Glomerular visceral epithelial cell (primary cell): ENCODE measurements at regions not wholly inside any gene's neighbourhood (a gene's known extent, or its start where the extent isn't known, plus 50 kb on each side); places are given as distances from the start of the nearest gene placed in this dataset.
A peak's percentile ranks its signal among the peaks of the same experiment; 100 is the strongest.
"Not testable (repeated sequence)": the region's sequence is repeated elsewhere in the genome, so short reads cannot be mapped to it uniquely, and the experiment has no call there.

Source experiments
- DNase-seq: peaks from one replicate; pipeline ENCODE4 v3.0.0-alpha.2; 2016; ENCODE audit errors: extremely low spot score

DNA sequence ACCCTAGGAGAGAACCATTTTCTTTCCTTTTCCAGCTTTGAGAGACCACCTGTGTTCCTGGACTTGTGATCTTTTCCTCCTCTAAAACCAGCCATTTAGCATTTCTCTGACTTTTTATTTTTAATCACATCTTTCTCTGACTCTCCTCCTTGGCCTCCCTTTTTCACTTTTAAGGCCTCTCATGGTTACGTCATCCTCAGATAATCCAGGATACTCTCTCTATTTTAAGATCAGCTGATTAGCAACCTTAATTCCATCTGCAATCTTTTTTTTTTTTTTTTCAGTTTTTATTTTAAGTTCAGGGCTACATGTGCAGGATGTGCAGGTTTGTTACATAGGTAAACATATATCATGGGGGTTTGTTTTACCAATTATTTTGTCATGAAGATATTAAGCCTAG is 54.0 kb downstream of the RFPL4B start:
- DNase-seq: no peak

DNA sequence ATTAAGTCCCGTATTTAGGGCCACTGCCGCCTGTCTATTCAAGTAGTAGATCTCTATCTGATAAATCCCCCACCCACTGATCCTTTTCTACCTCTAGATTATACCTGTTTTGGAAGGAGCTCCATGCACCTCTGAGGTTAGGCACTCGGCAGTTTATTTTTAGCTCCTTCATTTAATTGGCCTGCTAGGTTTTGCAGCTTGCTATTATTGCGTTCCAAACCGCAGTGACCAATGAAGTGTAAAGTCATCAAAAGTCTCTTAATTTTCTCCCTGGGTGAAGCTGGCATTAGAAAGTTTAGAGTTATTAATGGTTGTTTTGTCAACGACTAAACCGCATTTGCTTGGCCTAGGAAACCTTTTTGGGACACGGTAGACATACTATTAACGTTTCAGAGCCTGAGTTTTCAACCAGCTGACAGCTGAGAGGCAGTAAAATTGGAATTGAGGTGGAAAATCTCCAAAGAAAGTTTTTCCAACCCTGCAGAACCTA is 60.0 kb downstream of the RFPL4B start:
- DNase-seq: no peak

DNA sequence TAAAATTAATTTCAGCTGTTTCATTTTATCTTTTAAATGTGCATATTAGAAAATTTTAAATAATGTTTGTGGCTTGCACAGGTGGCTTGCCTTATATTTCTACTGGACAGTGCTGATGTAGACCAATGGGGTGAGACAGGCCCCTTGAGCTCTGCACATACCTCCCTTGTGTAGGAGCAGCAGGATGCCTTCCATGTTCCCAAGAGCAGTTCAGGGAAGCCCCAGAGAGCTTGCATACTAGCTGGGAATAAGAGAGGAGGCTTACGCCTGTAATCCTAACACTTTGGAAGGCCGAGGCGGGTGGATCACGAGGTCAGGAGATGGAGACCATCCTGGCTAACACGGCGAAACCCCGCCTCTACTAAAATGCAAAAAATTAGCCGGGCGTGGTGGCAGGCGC is 61.4 kb downstream of the RFPL4B start:
- DNase-seq: no peak

DNA sequence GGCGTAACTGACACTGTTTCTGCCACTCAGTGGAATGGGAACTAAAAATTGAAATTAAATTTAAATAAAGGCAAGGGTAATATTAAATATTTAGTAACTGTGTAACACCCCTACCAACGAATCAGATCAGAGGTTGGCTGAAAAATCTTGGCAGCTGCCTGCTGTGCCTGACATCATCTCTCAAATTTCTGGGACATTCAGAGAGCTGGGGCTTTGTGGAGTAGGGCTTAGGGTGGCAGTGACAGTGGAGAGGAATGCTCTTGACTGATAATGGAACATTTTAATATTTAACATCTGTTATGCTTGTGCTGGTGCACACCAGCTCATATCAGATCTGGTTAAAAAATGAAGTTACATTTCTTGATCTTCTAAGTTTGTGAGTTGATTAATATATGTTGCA is 62.2 kb downstream of the RFPL4B start:
- no peak for DNase-seq

DNA sequence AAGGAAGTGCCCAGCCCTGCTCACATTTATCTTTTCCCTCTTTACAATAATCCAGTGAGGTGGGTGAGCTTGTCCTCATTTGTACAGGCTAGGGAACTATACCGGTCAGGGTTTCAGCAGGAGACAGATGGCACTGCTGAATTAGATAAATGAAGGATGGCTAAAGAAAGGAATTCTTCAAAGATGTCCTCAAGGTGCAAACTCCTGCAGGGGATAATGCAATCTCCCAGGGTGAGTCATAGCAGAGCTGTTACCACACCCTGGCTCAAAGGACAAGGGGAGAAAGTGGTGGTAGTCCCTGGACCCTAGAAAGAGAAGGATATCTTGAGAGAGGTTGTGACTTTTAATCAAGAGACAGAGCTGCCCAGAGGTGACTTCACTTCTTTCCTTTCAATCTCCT is 66.7 kb downstream of the RFPL4B start:
- no peak for DNase-seq

DNA sequence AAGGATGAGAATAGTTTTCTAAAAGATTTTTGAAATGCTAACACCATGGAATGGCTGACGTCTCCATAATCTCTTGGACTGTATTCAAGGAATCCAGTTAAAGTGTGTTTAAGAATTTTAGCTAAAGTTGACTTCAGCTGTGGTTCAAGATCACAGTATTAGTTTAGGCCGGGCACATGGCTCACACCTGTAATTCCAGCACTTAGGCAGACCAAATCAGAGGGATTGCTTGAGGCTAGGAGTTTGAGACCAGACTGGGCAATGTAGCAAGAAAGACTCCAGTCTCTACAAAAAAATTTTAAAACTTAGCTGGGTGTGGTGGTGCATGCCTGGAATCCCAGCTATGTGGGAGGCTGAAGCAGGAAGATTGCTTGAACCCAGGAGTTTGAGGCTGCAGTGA is 68.2 kb downstream of the RFPL4B start:
- DNase-seq: no peak

DNA sequence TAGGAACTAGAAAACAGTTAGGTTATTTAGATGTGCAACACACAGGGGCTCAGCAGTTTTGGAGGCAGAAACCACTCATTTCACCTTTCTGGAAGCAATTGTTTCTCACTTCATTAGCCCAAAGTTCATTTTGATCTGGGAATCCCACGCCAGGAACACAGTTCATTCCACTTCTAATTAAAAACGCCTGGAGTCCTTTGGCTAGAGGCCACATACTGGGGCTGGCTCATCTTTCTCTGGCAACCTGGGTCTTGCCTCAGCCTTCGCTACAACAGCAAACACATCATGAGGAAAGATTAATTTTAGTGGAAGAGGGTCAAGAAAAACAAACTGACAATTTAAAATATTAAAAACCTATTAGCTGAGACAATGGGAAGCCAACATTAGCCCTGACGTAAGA is 69.7 kb downstream of the RFPL4B start:
- no peak for DNase-seq

DNA sequence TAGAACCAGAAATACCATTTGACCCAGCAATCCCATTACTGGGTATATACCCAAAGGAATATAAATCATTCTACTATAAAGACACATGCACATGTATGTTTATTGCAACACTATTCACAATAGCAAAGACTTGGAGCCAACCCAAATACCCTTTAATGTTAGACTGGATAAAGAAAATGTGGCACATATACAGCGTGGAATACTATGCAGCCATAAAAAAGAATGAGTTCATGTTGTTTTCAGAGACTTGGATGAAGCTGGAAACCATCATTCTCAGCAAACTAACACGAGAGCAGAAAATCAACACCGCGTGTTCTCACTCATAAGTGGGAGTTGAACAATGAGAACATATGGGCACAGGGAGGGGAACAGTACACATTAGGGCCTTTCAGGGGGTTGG is 79.9 kb downstream of the RFPL4B start:
- not testable (repeated sequence) for DNase-seq

DNA sequence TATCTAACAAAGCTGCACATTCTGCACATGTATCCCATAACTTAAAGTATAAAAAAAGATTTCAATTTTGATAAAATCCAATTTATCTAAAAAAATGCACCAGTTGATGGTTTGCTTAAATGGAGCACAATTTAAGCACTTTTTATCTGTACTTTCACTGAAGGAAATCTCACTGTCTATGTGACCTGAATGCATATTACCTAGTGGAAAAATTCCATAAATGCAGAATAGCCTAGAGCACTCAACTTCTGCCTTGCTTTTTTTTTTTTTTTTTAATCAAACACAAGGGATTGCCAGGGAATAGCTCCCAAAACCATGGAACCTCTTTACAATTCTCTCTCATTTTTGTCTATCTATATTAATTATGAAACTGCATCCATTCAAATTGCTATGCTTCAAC is 80.4 kb downstream of the RFPL4B start:
- DNase-seq: no peak

DNA sequence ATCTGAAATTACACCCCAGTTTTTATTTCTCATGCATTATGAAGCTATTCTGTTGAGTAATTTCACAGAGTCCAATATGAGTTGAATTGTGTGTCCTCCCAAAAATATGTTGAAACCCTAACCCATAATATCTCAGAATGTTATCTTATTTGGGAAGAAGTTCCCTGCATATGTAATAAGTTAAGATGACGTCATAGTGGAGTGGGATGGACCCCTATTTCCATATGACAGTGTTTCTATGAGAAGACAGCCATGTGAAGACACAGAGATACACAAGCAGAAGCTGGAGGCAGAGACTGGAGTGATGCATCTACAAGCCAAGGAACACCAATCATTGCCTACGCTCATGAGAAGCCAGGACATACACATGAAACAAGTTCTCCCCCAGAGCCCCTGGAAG is 81.3 kb downstream of the RFPL4B start:
- no peak for DNase-seq

DNA sequence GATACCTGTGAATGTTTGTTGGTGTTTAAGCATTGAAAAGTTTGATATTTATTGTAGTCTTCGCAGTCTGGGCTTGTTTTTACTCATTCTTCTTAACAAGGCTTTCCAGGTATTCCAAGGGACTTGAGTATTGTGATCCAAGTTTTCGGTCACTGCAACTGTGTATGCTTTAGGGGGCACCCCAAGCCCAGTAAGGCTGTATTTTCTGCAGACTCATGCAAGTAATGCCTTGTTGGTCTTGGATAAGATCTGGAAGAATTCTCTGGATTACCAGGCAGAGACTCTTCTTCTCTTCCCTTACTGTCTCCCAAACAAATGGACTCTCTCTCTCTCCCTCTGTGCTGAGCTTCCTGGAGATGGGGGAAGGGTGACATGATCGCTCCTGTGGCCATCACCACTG is 82.1 kb downstream of the RFPL4B start:
- DNase-seq: peak; percentile 13

DNA sequence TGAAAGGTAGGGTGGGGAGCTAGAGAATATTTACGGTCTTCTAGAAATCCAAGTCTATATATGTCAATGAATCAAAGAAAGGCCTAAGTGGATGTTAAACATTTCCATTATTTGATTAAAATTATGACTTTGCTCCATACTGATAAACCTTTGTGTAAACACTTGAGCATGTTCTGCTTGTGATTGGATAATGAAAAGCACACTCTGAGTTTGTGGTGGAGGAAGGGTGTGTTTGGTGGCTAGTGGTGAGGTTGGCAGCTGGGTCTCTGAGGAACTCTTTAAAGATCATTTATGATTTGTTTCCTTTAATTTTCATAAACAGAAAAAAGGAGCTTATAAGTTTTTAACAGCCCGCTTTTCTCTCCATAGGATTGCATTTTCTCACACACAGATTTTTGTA is 84.7 kb downstream of the RFPL4B start:
- DNase-seq: no peak

DNA sequence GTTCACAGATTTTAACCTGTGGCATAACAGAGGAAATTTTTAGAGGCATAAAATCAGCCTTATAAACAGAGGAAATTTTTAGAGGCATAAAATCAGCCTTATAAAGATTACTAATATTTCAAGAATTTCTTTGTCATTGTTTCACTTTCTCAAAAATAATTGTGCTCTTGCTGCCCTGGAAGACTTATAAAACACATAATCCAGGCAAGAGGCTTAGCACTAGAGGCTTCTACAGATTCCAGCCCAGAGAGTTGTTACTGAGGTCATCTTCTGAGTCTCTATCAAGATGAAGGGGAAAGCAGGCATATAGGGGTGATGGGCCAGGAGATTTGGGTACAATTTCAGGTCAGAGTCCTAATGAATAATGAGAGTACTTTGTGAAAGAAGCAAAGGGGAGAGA is 85.7 kb downstream of the RFPL4B start:
- DNase-seq: no peak

DNA sequence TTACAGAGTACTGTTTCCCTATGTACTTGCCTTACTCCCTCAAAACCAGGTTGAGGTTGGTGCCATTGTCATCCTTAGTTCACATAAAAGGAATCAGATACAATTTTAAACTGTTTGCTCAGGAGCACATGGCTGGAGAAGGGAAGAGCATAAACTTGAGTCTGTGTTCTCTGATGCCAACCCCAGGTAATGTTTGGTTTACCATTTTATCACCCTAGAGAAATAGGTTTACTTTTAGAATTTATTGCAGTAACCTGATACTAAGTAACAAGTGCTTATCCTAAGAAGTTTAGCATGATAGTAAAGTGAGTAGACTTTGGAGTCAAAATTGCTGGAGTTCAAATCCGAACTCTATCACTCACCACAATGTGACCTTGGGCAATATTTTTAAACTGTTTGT is 86.3 kb downstream of the RFPL4B start:
- DNase-seq: no peak

DNA sequence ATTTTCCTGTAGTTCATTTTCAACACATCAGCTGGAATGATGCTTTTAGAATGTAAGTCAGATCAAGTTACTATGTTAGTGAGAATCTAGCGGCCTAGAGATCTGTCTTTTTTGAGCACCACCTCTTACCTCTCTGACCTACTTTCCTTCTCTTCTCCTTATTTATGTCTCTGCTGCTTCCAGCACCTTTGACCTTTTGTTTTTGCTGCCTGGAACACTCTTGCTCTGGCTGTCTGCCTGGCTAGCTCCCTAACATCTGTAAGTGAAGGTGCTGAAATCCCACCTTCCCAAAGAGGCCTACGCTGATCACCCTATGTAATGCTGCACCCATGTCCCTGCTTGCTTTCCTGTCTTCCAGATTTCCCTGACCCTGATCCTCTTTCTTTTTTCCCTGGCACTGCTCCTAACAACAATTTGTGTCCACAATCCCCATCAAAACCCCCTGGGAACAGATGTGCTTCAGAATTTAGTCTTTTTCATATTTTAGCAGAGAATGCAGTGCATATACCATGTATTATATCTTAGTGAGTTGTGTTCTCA is 87.8 kb downstream of the RFPL4B start:
- no peak for DNase-seq

DNA sequence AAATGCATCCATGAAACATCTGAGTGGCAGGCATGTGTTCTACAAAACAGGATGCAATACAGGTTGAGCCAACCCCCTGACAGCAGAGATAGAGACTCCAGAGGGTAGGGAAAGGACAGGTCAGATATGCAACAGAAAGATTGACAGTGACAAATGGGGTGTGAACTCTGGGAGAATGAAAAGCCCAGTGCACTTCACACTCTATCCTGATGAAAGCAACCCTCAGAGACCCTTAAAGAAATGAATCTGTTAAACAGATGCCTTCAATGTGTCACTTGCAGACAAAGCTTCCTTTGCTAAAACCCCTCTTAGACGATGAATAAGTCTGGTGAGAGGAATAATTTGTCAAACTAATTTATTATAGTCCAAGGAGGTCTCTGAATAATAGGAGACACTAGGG is 89.9 kb downstream of the RFPL4B start:
- DNase-seq: no peak

DNA sequence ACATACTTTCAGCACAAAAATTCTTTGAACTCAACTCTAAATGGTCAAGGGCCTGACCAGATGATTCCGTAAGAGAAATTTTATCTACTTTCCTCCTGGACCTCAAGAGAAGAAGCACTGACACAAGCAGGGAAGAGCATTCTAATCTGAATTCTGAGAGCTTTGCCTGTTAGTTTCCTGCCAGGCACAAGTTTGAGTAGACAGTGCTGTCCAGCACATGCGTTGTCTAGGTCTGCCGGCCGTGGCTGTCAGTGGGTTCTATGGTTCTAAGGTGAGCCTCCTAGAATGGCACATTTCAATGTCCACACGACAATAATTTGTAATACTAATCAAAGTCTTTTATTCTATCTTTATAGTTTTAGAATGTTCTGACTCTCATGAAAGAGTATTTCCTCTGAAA is 91.9 kb downstream of the RFPL4B start:
- DNase-seq: no peak

DNA sequence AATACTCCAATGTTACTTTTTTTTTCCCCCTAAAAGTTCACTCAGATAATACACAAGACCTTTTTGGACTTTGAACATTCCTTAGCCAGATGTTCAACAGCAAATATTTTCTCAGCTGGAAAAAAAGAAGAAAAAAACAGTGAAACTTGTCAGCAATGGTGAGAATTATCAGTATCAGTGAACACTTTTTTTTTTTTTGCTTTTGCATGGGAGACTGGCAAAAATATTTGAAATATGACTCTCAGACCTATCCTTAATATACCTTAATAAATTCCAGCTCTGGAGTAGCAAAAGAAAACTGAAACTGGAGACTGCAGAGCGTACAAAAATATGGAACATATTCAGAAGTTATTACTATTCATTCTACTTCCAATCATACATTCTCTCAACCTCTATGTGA is 92.3 kb downstream of the RFPL4B start:
- no peak for DNase-seq

DNA sequence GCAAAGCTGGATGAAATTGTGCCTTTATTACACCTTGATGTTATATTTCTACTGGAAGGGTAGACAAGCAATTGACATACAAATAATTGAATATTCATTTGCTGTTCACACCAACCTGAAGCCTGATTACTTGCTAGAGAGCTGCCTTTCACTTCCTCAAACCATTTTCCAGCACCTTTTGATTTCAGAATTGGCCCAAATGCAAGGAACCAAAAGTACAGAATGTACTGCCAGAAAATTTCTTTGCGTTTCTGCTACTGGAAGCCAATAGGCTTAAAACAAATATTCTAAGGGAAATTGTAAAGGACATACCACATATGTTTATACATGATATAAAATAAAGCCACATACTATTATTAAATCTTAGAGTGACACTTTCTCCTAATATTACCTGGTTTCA is 94.5 kb downstream of the RFPL4B start:
- DNase-seq: no peak

DNA sequence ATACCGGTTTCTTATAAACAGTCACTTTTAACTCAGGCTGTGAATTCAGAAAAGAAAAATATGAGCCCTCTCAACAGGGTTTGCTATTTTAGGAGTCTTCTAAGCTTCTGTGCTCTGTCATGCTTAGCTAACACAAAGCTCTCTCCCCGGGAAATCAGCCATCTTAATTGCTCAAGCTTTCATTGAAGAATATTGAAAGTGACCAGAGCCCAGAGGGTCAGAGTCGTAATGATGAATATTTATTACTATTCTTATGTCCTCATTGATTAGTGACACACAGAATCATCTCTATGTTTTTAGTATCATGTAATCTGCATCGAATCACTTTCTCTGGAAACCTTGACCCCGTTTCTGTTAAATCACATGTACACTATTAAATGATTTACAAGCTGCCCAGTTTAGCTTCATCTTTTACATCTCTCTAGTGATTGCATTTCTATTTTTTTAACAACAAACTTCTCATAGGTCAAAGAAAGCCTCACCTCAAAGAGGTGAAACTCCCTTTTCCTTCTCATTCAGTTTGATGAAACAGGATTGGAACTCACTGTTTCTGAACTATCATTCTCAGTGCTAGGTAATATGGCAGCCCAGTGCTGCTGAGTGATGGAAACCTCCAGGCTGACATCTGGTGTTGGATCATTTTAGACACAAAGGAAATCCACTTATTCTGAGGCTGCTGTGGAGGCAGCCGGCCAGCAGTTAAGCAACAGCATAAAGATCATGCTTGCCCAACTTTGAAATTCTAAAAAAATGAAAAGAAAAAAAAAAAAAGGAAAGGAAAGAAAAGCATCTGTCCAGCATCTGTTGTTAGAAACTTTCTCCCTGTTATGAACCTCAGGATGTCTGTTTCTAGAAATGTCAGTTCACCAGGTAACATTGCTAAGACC is 96.3 kb downstream of the RFPL4B start:
- peak; percentile 16 for DNase-seq

DNA sequence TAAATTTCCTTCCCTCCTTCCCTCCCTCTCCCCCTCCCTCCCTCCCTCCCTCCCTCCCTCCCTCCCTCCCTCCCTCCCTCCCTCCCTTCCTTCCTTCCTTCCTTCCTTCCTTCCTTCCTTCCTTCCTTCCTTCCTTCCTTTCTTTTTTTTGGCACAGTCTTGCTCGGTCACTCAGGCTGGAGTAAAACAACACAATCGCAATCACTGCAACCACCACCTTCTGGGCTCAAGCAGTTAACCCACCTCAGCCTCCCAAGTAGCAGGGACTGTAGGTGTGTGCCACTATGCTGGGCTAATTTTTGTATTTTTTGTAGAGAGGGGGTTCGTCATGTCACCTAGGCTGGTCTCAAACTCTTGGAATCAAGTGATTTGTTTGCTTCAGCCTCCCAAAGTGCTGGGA is 101.7 kb downstream of the RFPL4B start:
- DNase-seq: not testable (repeated sequence)

DNA sequence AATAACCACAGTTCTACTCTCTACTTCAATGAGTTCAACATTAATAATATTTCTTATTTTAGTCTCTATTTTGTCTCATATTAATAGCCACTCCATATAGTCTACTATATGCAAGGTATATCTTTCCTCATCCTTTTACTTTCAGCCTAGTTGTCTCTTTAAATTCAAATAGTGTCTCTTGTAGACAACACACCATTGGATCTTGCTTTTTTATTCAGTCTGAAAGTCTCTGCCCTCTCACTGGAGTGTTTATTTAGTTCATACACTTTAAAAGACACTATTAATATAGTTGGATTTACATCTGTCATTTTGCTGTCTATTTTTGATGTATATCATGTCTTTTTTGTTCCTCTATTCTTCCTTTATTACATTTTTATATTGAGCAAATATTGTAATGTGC is 103.5 kb downstream of the RFPL4B start:
- no peak for DNase-seq

DNA sequence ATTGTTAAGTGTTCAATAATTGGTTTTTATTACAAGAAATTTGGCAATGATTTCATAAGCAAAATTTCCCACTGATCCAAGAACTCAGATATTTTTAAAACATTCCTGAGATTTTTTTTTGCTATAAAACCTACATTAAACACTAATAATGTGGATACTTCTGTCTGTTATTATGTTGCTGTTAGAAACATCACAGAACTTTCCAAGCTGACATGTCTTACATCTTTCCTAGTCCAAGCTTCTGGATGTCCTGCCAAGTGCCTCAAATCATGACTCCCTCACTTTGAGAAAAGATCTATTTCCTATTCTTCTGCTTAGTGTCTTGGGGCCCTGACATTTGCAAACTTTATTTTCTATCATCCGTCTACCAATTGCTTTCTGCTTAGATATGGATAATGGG is 110.8 kb downstream of the RFPL4B start:
- DNase-seq: no peak
